NT2/D1 (cell line): ENCODE measurements at regions not wholly inside any gene's neighbourhood (a gene's known extent, or its start where the extent isn't known, plus 50 kb on each side); places are given as distances from the start of the nearest gene placed in this dataset.

Experiments used
- SUZ12 ChIP-seq: IDR thresholded peaks from 2 replicates; pipeline ENCODE4 v1.6.1; 2011; ENCODE audit not compliant: insufficient read length, insufficient read depth; ENCODE audit errors: extremely low read depth
- YY1 ChIP-seq: IDR thresholded peaks from 2 replicates; pipeline ENCODE4 v1.6.1; 2011; ENCODE audit not compliant: insufficient read length, insufficient read depth
- ZNF274 ChIP-seq: IDR thresholded peaks from 2 replicates; pipeline ENCODE4 v1.6.1; 2011; ENCODE audit warnings: mild to moderate bottlenecking, low read depth, low read length

GRCh38 chr2:191610756-191611155 lies 67.2 kb upstream of the NABP1 start:
- TF ChIP-seq YY1 (no peak), ZNF274 (no peak), SUZ12 (no peak)
